B cell (primary cell): ENCODE measurements at regions not wholly inside any gene's neighbourhood (a gene's known extent, or its start where the extent isn't known, plus 50 kb on each side); places are given as distances from the start of the nearest gene placed in this dataset.

Source experiments
- ATAC-seq: fragments of 200-7000 bp; cut with Tn5 transposase; one replicate; pipeline ENCODE4 v1.10.0; 2021; ENCODE audit warnings: low read depth, mild to moderate bottlenecking, moderate number of reproducible peaks, moderate library complexity
- CTCF ChIA-PET: fragments of 350-600 bp; sonication (Branson Sonifier 250); formaldehyde crosslinking; loops from one replicate; lab custom pipeline; 2021; ENCODE audit warnings: antibody characterized with exemption, inconsistent platforms; lab: Charles Lee
- POLR2A ChIA-PET: fragments of 350-600 bp; sonication (Branson Sonifier 250); formaldehyde crosslinking; loops from one replicate; lab custom pipeline; 2021; ENCODE audit warnings: antibody characterized with exemption; lab: Charles Lee
- DNase-seq: peaks from one replicate; pipeline ENCODE4 v3.0.0; 2013
- H2AFZ ChIP-seq: 2 replicates; pipeline ENCODE4 v1.6.1; 2012; ENCODE audit warnings: mild to moderate bottlenecking, low read depth, low read length; ENCODE audit not compliant: insufficient read depth, poor library complexity, severe bottlenecking
- H3K27ac ChIP-seq, 2 donors: 1 replicate in 1 of 2; 2 replicates in 1 of 2; pipeline ENCODE4 v1.5.1; 2012 to 2013; ENCODE audit warnings: low read length in 2 of 2, mild to moderate bottlenecking in 2 of 2, moderate library complexity in 1 of 2
- H3K27me3 ChIP-seq, 4 experiments: fragments of 200-600 bp in 1 of 4; sonication (generic) in 1 of 4; replicated peaks in 1 of 4; 1 replicate in 2 of 4; 2 replicates in 2 of 4; pipeline versions ENCODE4 v1.6.1 to v1.7.0; 2013 to 2016; ENCODE audit warnings: low read length in 3 of 4, mild to moderate bottlenecking in 2 of 4, mixed read lengths in 1 of 4, moderate library complexity in 1 of 4; ENCODE audit not compliant: insufficient read depth in 4 of 4, control insufficient read depth in 3 of 4; ENCODE audit errors: control extremely low read depth in 1 of 4
- H3K36me3 ChIP-seq, 2 experiments: replicated peaks in 1 of 2; 1 replicate in 1 of 2; 2 replicates in 1 of 2; pipeline versions ENCODE4 v1.6.1 to v1.7.1; 2013; ENCODE audit warnings: low read length in 1 of 2; ENCODE audit not compliant: insufficient read depth in 2 of 2, control insufficient read depth in 1 of 2; ENCODE audit errors: control extremely low read depth in 1 of 2, extremely low read depth in 1 of 2
- H3K4me1 ChIP-seq, 2 donors: fragments of 200-600 bp in 1 of 2; sonication (generic) in 1 of 2; 1 replicate in 1 of 2; 2 replicates in 1 of 2; pipeline versions ENCODE4 v1.5.1 to v1.6.1; 2013 to 2017; ENCODE audit warnings: low read length in 2 of 2; ENCODE audit not compliant: control insufficient read depth in 2 of 2, insufficient read depth in 2 of 2
- H3K4me2 ChIP-seq: replicated peaks from 2 replicates; pipeline ENCODE3; 2012; ENCODE audit warnings: mild to moderate bottlenecking, low read depth, low read length; ENCODE audit not compliant: poor library complexity, severe bottlenecking
- H3K4me3 ChIP-seq, 5 experiments: fragments of 200-600 bp in 1 of 5; sonication (generic) in 1 of 5; 1 replicate in 3 of 5; 2 replicates in 2 of 5; pipeline versions ENCODE4 v1.5.1 to v1.7.0; 2011 to 2016; ENCODE audit warnings: low read length in 4 of 5, mild to moderate bottlenecking in 4 of 5, low read depth in 2 of 5, control low read depth in 1 of 5, moderate library complexity in 1 of 5; ENCODE audit not compliant: insufficient read depth in 1 of 5; ENCODE audit errors: control extremely low read depth in 1 of 5, extremely low read depth in 1 of 5
- H3K79me2 ChIP-seq: fragments of 200-600 bp; sonication (generic); one replicate; pipeline ENCODE4 v1.6.0; 2016; ENCODE audit warnings: low read length; ENCODE audit not compliant: control insufficient read depth, insufficient read depth
- H3K9ac ChIP-seq: fragments of 200-600 bp; sonication (generic); 2 replicates; pipeline ENCODE4 v1.6.1; 2017; ENCODE audit warnings: mild to moderate bottlenecking, low read length, moderate library complexity
- H3K9me3 ChIP-seq, 3 donors: one replicate each; pipeline versions ENCODE4 v1.6.1 to v1.7.1; 2013; ENCODE audit warnings: low read length in 2 of 3; ENCODE audit not compliant: control insufficient read depth in 2 of 3, insufficient read depth in 1 of 3; ENCODE audit errors: control extremely low read depth in 1 of 3
- H4K20me1 ChIP-seq: 2 replicates; pipeline ENCODE4 v1.6.0; 2012; ENCODE audit warnings: mild to moderate bottlenecking, low read length; ENCODE audit not compliant: insufficient read depth, control insufficient read depth, poor library complexity, severe bottlenecking
- H3K27ac Mint-ChIP-seq: one replicate; pipeline ENCODE4 v1.8.0; 2021; ENCODE audit warnings: mixed read lengths
- H3K27me3 Mint-ChIP-seq: one replicate; pipeline ENCODE4 v1.8.0; 2021; ENCODE audit warnings: mixed read lengths
- H3K4me1 Mint-ChIP-seq: one replicate; pipeline ENCODE4 v1.8.0; 2021; ENCODE audit warnings: mixed read lengths
- H3K4me3 Mint-ChIP-seq: one replicate; pipeline ENCODE4 v1.8.0; 2021; ENCODE audit warnings: mixed read lengths
- H3K9me3 Mint-ChIP-seq: one replicate; pipeline ENCODE4 v1.8.0; 2022; ENCODE audit warnings: mixed read lengths; ENCODE audit not compliant: insufficient read depth
- CTCF ChIP-seq: fragments of 200-600 bp; IDR thresholded peaks from one replicate; pipeline ENCODE4 v1.8.0; 2022; ENCODE audit warnings: antibody characterized with exemption, mild to moderate bottlenecking
- EZH2 ChIP-seq: IDR thresholded peaks from 2 replicates; pipeline ENCODE4 v1.6.1; 2012; ENCODE audit warnings: borderline replicate concordance, low read depth, mild to moderate bottlenecking, moderate library complexity, low read length; ENCODE audit not compliant: insufficient read depth, poor library complexity, severe bottlenecking
- WGBS: methylation state at CpG from one replicate; pipeline ENCODE4 v1.1.5; 2013; ENCODE audit warnings: missing lambda C conversion rate; ENCODE audit not compliant: insufficient coverage; 5-methylcytosine and 5-hydroxymethylcytosine counted together
- intact Hi-C: fragments of 100-400 bp; cut with micrococcal nuclease; formaldehyde crosslinking; loops from one replicate; pipeline ENCODE4 v1.10.0; 2022

GRCh38 chr4:84420608-84421007 lies 78.5 kb downstream of the NKX6-1 start:
- intact Hi-C loops: no loop called here
- no CpG with 5 or more reads among the region's 1 CpG for WGBS
- H3K27me3 Mint-ChIP-seq: no peaks in the 10 kb centered on the region
- Histone ChIP-seq H3K27me3 (no peaks in the 10 kb centered on the region), H4K20me1 (no peaks in the 10 kb centered on the region), H3K4me3 (no peak overlapping the region), H3K9me3 (no peaks in the 10 kb centered on the region), H2AFZ (no peak overlapping the region), H3K4me2 (no peak overlapping the region), H3K79me2 (no peaks in the 10 kb centered on the region), H3K4me1 (no peaks in the 10 kb centered on the region), H3K27ac (no peak overlapping the region), H3K9ac (no peak overlapping the region), H3K36me3 (no peaks in the 10 kb centered on the region)
- ATAC-seq: no peak
- H3K4me3 Mint-ChIP-seq: no peak overlapping the region
- TF ChIP-seq CTCF: no peak
- TF ChIP-seq EZH2: no peak
- DNase-seq: no peak
- peaks cover 7% of the 10 kb centered on the region for H3K9me3 Mint-ChIP-seq
- ChIA-PET CTCF (no interaction called here), POLR2A (no interaction called here)
- H3K4me1 Mint-ChIP-seq: no peaks in the 10 kb centered on the region
- H3K27ac Mint-ChIP-seq: no peak overlapping the region

- WGBS: 71% methylated on average over 3 of the region's 3 CpGs
- no peaks in the 10 kb centered on the region for H3K36me3 ChIP-seq
- no peaks in the 10 kb centered on the region for H3K9me3 ChIP-seq
- H3K79me2 ChIP-seq: no peaks in the 10 kb centered on the region
- ChIA-PET CTCF (no interaction called here), POLR2A (no interaction called here)
- intact Hi-C loops: no loop called here
- H3K4me2 ChIP-seq: no peak overlapping the region
- Mint-ChIP-seq H3K4me3 (no peak overlapping the region), H3K4me1 (no peaks in the 10 kb centered on the region), H3K27ac (no peak overlapping the region), H3K27me3 (no peaks in the 10 kb centered on the region), H3K9me3 (peaks cover 7% of the 10 kb centered on the region)
- H3K4me1 ChIP-seq: no peaks in the 10 kb centered on the region
- TF ChIP-seq CTCF (no peak), EZH2 (no peak)
- DNase-seq (no peak), ATAC-seq (no peak)
- H3K27me3 ChIP-seq: no peaks in the 10 kb centered on the region
- H3K9ac ChIP-seq: no peak overlapping the region
- H3K27ac ChIP-seq: no peak overlapping the region
- H4K20me1 ChIP-seq: no peaks in the 10 kb centered on the region
- no peak overlapping the region for H3K4me3 ChIP-seq
- H2AFZ ChIP-seq: no peak overlapping the region
Observed at GRCh38 chr4:84419201-84419600, 79.9 kb downstream of the NKX6-1 start.
